ENCODE measurements at regions not wholly inside any gene's neighbourhood (a gene's known extent, or its start where the extent isn't known, plus 50 kb on each side); places are given as distances from the start of the nearest gene placed in this dataset.
A peak's percentile ranks its signal among the peaks of the same experiment; 100 is the strongest.
"Not testable (repeated sequence)": the region's sequence is repeated elsewhere in the genome, so short reads cannot be mapped to it uniquely, and the experiment has no call there.

DNA sequence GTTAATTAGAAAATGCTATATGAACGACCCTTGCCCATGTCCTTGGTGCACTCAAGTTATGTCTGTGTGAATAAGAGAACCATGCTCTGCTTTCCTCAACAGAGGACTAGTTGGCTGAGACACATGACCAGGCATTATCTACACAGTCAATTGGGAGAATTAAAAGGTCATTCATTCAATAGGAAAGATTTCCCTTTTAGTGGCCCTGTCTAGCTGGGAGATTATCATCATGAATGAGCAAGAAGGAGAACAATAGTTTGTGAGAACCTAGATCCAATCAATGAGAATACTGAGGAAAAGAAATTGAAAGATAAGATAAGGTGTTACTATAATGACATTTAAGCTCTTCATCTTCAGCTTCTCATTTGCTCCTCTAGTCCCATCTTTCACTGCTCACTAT lies 1033.4 kb upstream of the LCORL start:
- H3K4me3 Mint-ChIP-seq, result no peak overlapping the region
- no peaks in the 10 kb centered on the region for H3K36me3 Mint-ChIP-seq
- H3K27me3 Mint-ChIP-seq, result no peaks in the 10 kb centered on the region
- H3K4me1 Mint-ChIP-seq, result no peaks in the 10 kb centered on the region
- no peak overlapping the region for H3K27ac Mint-ChIP-seq
- peaks cover 0 to 4% (median 2%) of the 10 kb centered on the region in 3 donors for H3K9me3 Mint-ChIP-seq

DNA sequence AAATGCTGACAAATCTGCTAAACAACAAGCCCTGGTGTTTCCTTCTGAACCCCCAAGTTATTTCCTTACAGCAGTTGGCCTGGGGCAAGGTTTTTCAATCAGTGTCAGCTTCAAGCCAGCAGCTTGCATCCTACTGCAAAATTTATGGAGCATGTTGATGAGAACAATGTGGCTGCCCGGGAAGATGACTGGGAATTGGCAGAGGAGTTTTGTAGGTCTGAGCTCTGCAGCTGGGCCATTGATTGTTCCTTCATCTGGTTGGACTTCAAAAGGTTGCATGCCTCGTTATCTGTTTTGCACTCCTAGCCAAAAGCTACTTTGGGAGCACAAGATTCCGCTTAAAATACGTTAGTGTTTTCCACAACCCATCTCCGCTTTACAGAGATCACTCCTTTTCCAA lies 1030.3 kb upstream of the LCORL start:
- Mint-ChIP-seq H3K9me3 (peaks cover 0 to 7% (median 3%) of the 10 kb centered on the region in 3 donors), H3K27me3 (no peaks in the 10 kb centered on the region), H3K27ac (no peak overlapping the region), H3K4me1 (no peaks in the 10 kb centered on the region), H3K4me3 (no peak overlapping the region), H3K36me3 (no peaks in the 10 kb centered on the region)

- H3K27ac Mint-ChIP-seq, result no peak overlapping the region
- H3K9me3 Mint-ChIP-seq, result peaks cover 0 to 10% (median 3%) of the 10 kb centered on the region in 3 donors
- H3K4me3 Mint-ChIP-seq, result no peak overlapping the region
- H3K36me3 Mint-ChIP-seq, result no peaks in the 10 kb centered on the region
- H3K27me3 Mint-ChIP-seq, result no peaks in the 10 kb centered on the region
- H3K4me1 Mint-ChIP-seq, result no peaks in the 10 kb centered on the region
These were observed 1025.8 kb upstream of the LCORL start for GRCh38 chr4:19047279-19047880.

DNA sequence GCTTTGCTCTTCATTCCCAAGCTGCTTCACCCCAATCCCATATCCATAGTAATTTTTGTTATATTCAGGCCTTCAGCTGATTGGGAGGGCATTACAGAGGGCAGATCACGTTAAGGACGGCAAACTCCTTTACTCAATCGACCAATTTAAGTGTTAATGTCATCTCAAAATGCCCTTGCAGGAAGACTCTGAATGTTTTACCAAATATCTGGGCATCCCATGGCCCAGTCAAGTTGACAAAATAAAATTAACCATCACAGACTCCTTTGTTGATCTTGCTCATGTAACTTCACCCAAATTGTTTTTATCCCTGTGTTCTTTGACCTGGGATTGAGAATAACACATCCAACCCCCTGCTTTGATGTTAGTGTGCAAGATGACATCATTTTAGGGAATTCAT lies 1018.3 kb upstream of the LCORL start:
- H3K36me3 Mint-ChIP-seq, result no peaks in the 10 kb centered on the region
- H3K27me3 Mint-ChIP-seq, result no peaks in the 10 kb centered on the region
- H3K27ac Mint-ChIP-seq, result no peak overlapping the region
- H3K4me3 Mint-ChIP-seq, result no peak overlapping the region
- no peaks in the 10 kb centered on the region for H3K4me1 Mint-ChIP-seq
- peaks cover 0 to 4% (median 0%) of the 10 kb centered on the region in 3 donors for H3K9me3 Mint-ChIP-seq

GRCh38 chr4:19038231-19038630 lies 1016.7 kb upstream of the LCORL start:
- Mint-ChIP-seq H3K27me3 (no peaks in the 10 kb centered on the region), H3K27ac (no peak overlapping the region), H3K4me1 (no peaks in the 10 kb centered on the region), H3K9me3 (peaks cover 0 to 4% (median 0%) of the 10 kb centered on the region in 3 donors), H3K36me3 (no peaks in the 10 kb centered on the region), H3K4me3 (no peak overlapping the region)

DNA sequence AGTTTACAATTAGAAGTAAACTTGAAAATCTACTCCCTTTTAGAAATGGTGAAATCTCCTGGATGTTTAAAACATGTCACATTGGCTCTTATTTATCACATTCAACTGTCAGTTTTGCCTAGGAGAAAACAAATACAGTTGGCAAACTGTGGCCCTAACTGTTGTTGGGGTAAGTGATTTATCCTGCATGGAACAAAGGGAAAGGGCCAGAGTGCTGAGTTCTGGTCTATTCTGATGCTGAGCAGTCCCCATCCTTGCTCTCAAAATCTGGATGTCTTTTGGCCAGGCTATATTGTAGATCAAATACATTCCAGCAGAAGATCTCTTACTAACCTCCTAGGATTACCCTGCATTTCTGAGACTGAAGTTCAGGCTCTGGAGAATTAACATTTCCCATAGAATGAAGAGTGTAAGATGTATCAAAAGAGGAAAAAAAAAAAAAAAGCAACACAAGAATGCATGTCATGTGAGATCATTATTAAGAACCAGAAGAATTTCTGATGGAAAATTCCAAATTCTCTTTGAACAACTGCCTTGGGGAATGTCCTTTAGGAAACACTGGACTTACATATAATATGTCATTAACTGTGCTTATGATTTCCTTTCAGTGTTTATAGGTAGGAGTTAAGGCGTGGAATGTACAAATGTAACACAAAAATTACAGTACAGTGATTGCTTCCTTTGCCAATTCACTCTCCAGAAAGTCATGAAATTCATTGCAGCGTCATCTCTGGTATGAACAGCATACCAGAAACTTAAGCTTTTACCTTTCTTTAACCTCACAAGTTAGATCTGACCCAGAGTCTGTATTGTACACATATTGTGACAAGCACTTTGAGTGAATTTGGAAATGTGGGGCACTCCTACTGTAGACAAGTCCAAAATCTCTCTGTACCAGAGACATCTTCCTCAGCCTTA lies 1012.5 kb upstream of the LCORL start:
- H3K27me3 Mint-ChIP-seq, result no peaks in the 10 kb centered on the region
- H3K27ac Mint-ChIP-seq, result no peak overlapping the region
- peaks cover 0 to 4% (median under 1%) of the 10 kb centered on the region in 3 donors for H3K9me3 Mint-ChIP-seq

GRCh38 chr4:19030536-19030935 lies 1009.0 kb upstream of the LCORL start:
- Mint-ChIP-seq H3K27me3 (no peaks in the 10 kb centered on the region), H3K36me3 (peaks cover 2% of the 10 kb centered on the region), H3K9me3 (peaks cover 0 to 5% (median 2%) of the 10 kb centered on the region in 3 donors), H3K4me3 (no peak overlapping the region), H3K27ac (no peak overlapping the region), H3K4me1 (no peaks in the 10 kb centered on the region)

More for the DNA sequence above, 1012.5 kb upstream of the LCORL start:
- H3K4me1 Mint-ChIP-seq, result no peaks in the 10 kb centered on the region
- H3K36me3 Mint-ChIP-seq, result peaks cover under 1% of the 10 kb centered on the region
- H3K4me3 Mint-ChIP-seq, result no peak overlapping the region

- Mint-ChIP-seq H3K9me3 (peaks cover 0 to 5% (median 2%) of the 10 kb centered on the region in 3 donors), H3K36me3 (peaks cover 2% of the 10 kb centered on the region), H3K27ac (no peak overlapping the region)
These were observed 1008.5 kb upstream of the LCORL start for GRCh38 chr4:19030048-19030447.

GRCh38 chr4:19026281-19026680 lies 1004.7 kb upstream of the LCORL start:
- H3K36me3 Mint-ChIP-seq, result peaks cover 2% of the 10 kb centered on the region
- peaks cover 0 to 2% (median 2%) of the 10 kb centered on the region in 3 donors for H3K9me3 Mint-ChIP-seq
- H3K27ac Mint-ChIP-seq, result no peak overlapping the region
- H3K4me3 Mint-ChIP-seq, result no peak overlapping the region
- no peaks in the 10 kb centered on the region for H3K27me3 Mint-ChIP-seq
- H3K4me1 Mint-ChIP-seq, result no peaks in the 10 kb centered on the region

More at GRCh38 chr4:19030048-19030447, 1008.5 kb upstream of the LCORL start:
- H3K27me3 Mint-ChIP-seq, result no peaks in the 10 kb centered on the region
- no peak overlapping the region for H3K4me3 Mint-ChIP-seq
- no peaks in the 10 kb centered on the region for H3K4me1 Mint-ChIP-seq

- Mint-ChIP-seq H3K9me3 (peaks cover 0 to 2% (median 2%) of the 10 kb centered on the region in 3 donors), H3K4me1 (no peaks in the 10 kb centered on the region), H3K36me3 (peaks cover 2% of the 10 kb centered on the region)
These were observed 1003.5 kb upstream of the LCORL start for GRCh38 chr4:19025031-19025430.

DNA sequence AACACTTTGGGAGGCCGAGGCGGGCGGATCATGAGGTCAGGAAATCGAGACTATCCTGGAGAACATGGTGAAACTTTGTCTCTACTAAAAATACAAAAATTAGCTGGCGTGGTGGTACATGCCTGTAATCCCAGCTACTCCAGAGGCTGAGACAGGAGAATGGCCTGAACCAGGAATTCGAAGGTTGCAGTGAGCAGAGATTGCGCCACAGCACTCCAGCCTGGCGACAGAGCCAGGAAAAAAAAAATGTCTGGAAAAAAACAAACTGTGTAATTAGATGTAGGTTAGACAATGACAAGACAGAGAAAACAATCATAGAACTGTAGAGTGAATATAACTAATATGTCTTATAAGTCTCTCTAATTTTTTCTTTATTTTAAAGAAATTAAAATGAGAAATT lies 1002.5 kb upstream of the LCORL start:
- Mint-ChIP-seq H3K36me3 (peaks cover 1% of the 10 kb centered on the region), H3K9me3 (peaks cover 0 to 2% (median 2%) of the 10 kb centered on the region in 3 donors), H3K27ac (no peak overlapping the region), H3K4me3 (peak overlapping the region in 1 of 4 donors; percentile 28), H3K4me1 (no peaks in the 10 kb centered on the region), H3K27me3 (no peaks in the 10 kb centered on the region)

More at GRCh38 chr4:19025031-19025430, 1003.5 kb upstream of the LCORL start:
- Mint-ChIP-seq H3K4me3 (no peak overlapping the region), H3K27ac (no peak overlapping the region), H3K27me3 (no peaks in the 10 kb centered on the region)

GRCh38 chr4:19021617-19022016 lies 1000.1 kb upstream of the LCORL start:
- peaks cover 0 to 2% (median 0%) of the 10 kb centered on the region in 3 donors for H3K9me3 Mint-ChIP-seq
- no peak overlapping the region for H3K4me3 Mint-ChIP-seq
- no peaks in the 10 kb centered on the region for H3K4me1 Mint-ChIP-seq
- H3K27me3 Mint-ChIP-seq, result no peaks in the 10 kb centered on the region
- H3K36me3 Mint-ChIP-seq, result no peaks in the 10 kb centered on the region
- H3K27ac Mint-ChIP-seq, result no peak overlapping the region

- H3K27me3 Mint-ChIP-seq, H3K9me3 Mint-ChIP-seq, H3K4me1 Mint-ChIP-seq, H3K27ac Mint-ChIP-seq, H3K4me3 Mint-ChIP-seq, H3K36me3 Mint-ChIP-seq: not testable (repeated sequence)
These were observed 995.0 kb upstream of the LCORL start for GRCh38 chr4:19016550-19016949.

DNA sequence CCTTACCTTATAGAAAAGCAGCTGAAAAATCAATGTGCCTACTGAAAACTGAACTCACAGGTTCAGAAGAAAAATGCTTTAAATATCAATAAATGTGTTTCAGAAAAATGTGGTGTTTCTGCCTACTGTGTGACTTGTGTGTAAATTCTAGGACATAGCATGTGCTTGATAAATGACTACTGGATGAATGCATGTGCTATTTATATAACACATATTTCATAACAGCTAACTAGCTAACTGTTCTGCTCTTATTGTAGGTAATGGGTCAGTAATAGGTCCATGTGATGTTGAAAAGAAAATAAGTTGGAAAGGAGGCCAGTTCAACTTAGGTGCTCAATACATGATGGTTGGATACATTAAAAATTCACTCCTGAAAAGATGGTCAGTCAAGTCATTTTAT lies 993.0 kb upstream of the LCORL start:
- Mint-ChIP-seq H3K27me3 (no peaks in the 10 kb centered on the region), H3K4me1 (no peaks in the 10 kb centered on the region), H3K9me3 (peaks cover 0 to 3% (median 0%) of the 10 kb centered on the region in 3 donors), H3K36me3 (no peaks in the 10 kb centered on the region), H3K27ac (no peak overlapping the region), H3K4me3 (no peak overlapping the region)

- no peak overlapping the region for H3K4me3 Mint-ChIP-seq
- H3K9me3 Mint-ChIP-seq, result no peaks in the 10 kb centered on the region
- H3K27me3 Mint-ChIP-seq, result no peaks in the 10 kb centered on the region
- H3K4me1 Mint-ChIP-seq, result no peaks in the 10 kb centered on the region
- H3K36me3 Mint-ChIP-seq, result peaks cover 1% of the 10 kb centered on the region
- no peak overlapping the region for H3K27ac Mint-ChIP-seq
These were observed 989.2 kb upstream of the LCORL start for GRCh38 chr4:19010761-19011160.

Measured in IgD-negative memory B cell (primary cell).